Stomach (tissue), 8 donors: ENCODE measurements at regions not wholly inside any gene's neighbourhood (a gene's known extent, or its start where the extent isn't known, plus 50 kb on each side); places are given as distances from the start of the nearest gene placed in this dataset.

ENCODE experiments used
- DNase-seq, 2 donors: peaks; one replicate each; pipeline versions ENCODE4 v3.0.0 to v3.0.0-alpha.2; 2013 to 2019
- H3K27ac ChIP-seq, 5 donors: fragments of 200-600 bp in 4 of 5; sonication (generic) in 4 of 5; one replicate each; pipeline ENCODE4 v1.5.1; 2013 to 2019; ENCODE audit warnings: mild to moderate bottlenecking in 1 of 5, moderate library complexity in 1 of 5
- H3K27me3 ChIP-seq, 3 donors: fragments of 200-600 bp; sonication (generic); one replicate each; pipeline ENCODE4 v1.5.1; 2017 to 2019; ENCODE audit warnings: mixed run types in 1 of 3
- H3K36me3 ChIP-seq, 4 donors: fragments of 200-600 bp; sonication (generic); 1 replicate in 3 of 4; 2 replicates in 1 of 4; pipeline ENCODE4 v1.5.1; 2016 to 2019
- H3K4me1 ChIP-seq, 4 donors: fragments of 200-600 bp; sonication (generic); one replicate each; pipeline ENCODE4 v1.5.1; 2016 to 2019
- H3K4me3 ChIP-seq, 4 donors: fragments of 200-600 bp; sonication (generic) in 3 of 4; one replicate each; pipeline ENCODE4 v1.5.1; 2016 to 2019; ENCODE audit warnings: mild to moderate bottlenecking in 1 of 4
- H3K9me3 ChIP-seq, 4 donors: fragments of 200-600 bp; sonication (generic); one replicate each; pipeline ENCODE4 v1.5.1; 2016 to 2019
- CTCF ChIP-seq, 7 experiments: fragments of 450-650 bp in 4 of 7; fragments of 200-600 bp in 3 of 7; sonication (generic) in 3 of 7; IDR thresholded peaks; one replicate each; pipeline ENCODE4 v1.5.1; 2016 to 2019; ENCODE audit warnings: antibody characterized with exemption in 7 of 7, control low read depth in 2 of 7, mild to moderate bottlenecking in 1 of 7
- EP300 ChIP-seq: sonication (generic); formaldehyde crosslinking; IDR thresholded peaks from one replicate; pipeline ENCODE4 v1.6.1; 2017; ENCODE audit warnings: antibody characterized with exemption
- POLR2A ChIP-seq, 4 donors: fragments of 450-650 bp; IDR thresholded peaks; one replicate each; pipeline ENCODE4 v1.6.1; 2016; ENCODE audit warnings: antibody characterized with exemption in 4 of 4, control low read depth in 2 of 4, mild to moderate bottlenecking in 1 of 4, moderate library complexity in 1 of 4
- POLR2AphosphoS5 ChIP-seq, 3 donors: sonication (generic); formaldehyde crosslinking; IDR thresholded peaks; one replicate each; pipeline ENCODE4 v1.6.1; 2016; ENCODE audit warnings: antibody characterized with exemption in 3 of 3
- WGBS, 5 donors: extraction: QIAGEN DNeasy Blood & Tissue Kit in 3 of 5; methylation state at CpG; one replicate each; pipeline versions ENCODE4 v1.1.5 to v1.1.7; 2013 to 2018; 5-methylcytosine and 5-hydroxymethylcytosine counted together
- intact Hi-C: fragments of 100-400 bp; cut with DNase I; formaldehyde crosslinking; loops from one replicate; pipeline ENCODE4 v1.15.1; 2023; ENCODE audit warnings: low total_unique reads
- donor health status: healthy with polysubstance abuse.
- donor health status: Bipolar disorder and iron deficiency.
- donor health status: healthy.

- no peaks in the 10 kb centered on the region for H3K36me3 ChIP-seq
- WGBS, 5 donors: 76 to 84% (median 78%) methylated on average over 7 of the region's 7 CpGs
- no peaks in the 10 kb centered on the region for H3K4me1 ChIP-seq
- TF ChIP-seq POLR2AphosphoS5 (IDR thresholded peaks at IDR 0.05) (no peak), EP300 (no peak), POLR2A (IDR thresholded peaks at IDR 0.05) (no peak), CTCF (IDR thresholded peaks at IDR 0.05) (no peak)
- DNase-seq: no peak
- H3K27ac ChIP-seq: no peak overlapping the region
- no peaks in the 10 kb centered on the region for H3K9me3 ChIP-seq
- no peak overlapping the region for H3K4me3 ChIP-seq
- intact Hi-C loops: no loop called here
- no peaks in the 10 kb centered on the region for H3K27me3 ChIP-seq
These were observed 54.7 kb upstream of the EGR2 start for GRCh38 chr10:62870866-62871265.

GRCh38 chr10:62869958-62870357 lies 53.8 kb upstream of the EGR2 start:
- intact Hi-C loops: no loop called here
- no peaks in the 10 kb centered on the region for H3K4me1 ChIP-seq
- H3K4me3 ChIP-seq: no peak overlapping the region
- H3K9me3 ChIP-seq: no peaks in the 10 kb centered on the region
- TF ChIP-seq CTCF (IDR thresholded peaks at IDR 0.05): no peak
- no peak for TF ChIP-seq POLR2A (IDR thresholded peaks at IDR 0.05)
- TF ChIP-seq POLR2AphosphoS5 (IDR thresholded peaks at IDR 0.05): no peak
- TF ChIP-seq EP300: no peak
- WGBS, 5 donors: 78 to 88% (median 81%) methylated on average over 3 of the region's 3 CpGs
- no peak for DNase-seq
- H3K27ac ChIP-seq: no peak overlapping the region
- no peaks in the 10 kb centered on the region for H3K36me3 ChIP-seq
- H3K27me3 ChIP-seq: no peaks in the 10 kb centered on the region

- Histone ChIP-seq H3K27me3 (no peaks in the 10 kb centered on the region), H3K4me3 (no peak overlapping the region), H3K36me3 (no peaks in the 10 kb centered on the region), H3K9me3 (no peaks in the 10 kb centered on the region), H3K27ac (no peak overlapping the region), H3K4me1 (no peaks in the 10 kb centered on the region)
- no peak for DNase-seq
- intact Hi-C loops: no loop called here
- TF ChIP-seq CTCF (IDR thresholded peaks at IDR 0.05) (no peak), EP300 (no peak), POLR2AphosphoS5 (IDR thresholded peaks at IDR 0.05) (no peak), POLR2A (IDR thresholded peaks at IDR 0.05) (no peak)
- 83 to 89% (median 85%) methylated on average over 1 of the region's 1 CpG for WGBS, 5 donors
These were observed 50.8 kb upstream of the EGR2 start for GRCh38 chr10:62866941-62867340.

- intact Hi-C loops: no loop called here
- H3K4me3 ChIP-seq: no peak overlapping the region
- no peaks in the 10 kb centered on the region for H3K4me1 ChIP-seq
- H3K36me3 ChIP-seq: no peaks in the 10 kb centered on the region
- 50 to 62% (median 53%) methylated on average over 2 of the region's 2 CpGs for WGBS, 5 donors
- TF ChIP-seq POLR2A (IDR thresholded peaks at IDR 0.05) (no peak), CTCF (IDR thresholded peaks at IDR 0.05) (no peak), EP300 (no peak), POLR2AphosphoS5 (IDR thresholded peaks at IDR 0.05) (no peak)
- H3K27ac ChIP-seq: no peak overlapping the region
- DNase-seq: no peak
- H3K9me3 ChIP-seq: no peaks in the 10 kb centered on the region
- H3K27me3 ChIP-seq: no peaks in the 10 kb centered on the region
These were observed 50.3 kb upstream of the EGR2 start for GRCh38 chr10:62866451-62866850.
